Thymus (tissue), 11 donors: ENCODE measurements at regions not wholly inside any gene's neighbourhood (a gene's known extent, or its start where the extent isn't known, plus 50 kb on each side); places are given as distances from the start of the nearest gene placed in this dataset.

Experiments used
- DNase-seq, 9 donors: peaks; one replicate each; pipeline ENCODE4 v3.0.0-alpha.2; 2013; ENCODE audit warnings: low spot score in 9 of 9, low read depth in 6 of 9, missing footprints in 1 of 9
- H3K27ac ChIP-seq, 2 donors: one replicate each; pipeline ENCODE4 v1.5.1; 2013; ENCODE audit warnings: control low read depth in 1 of 2, low read depth in 1 of 2, low read length in 1 of 2, mild to moderate bottlenecking in 1 of 2, moderate library complexity in 1 of 2
- H3K27me3 ChIP-seq, 2 donors: one replicate each; pipeline ENCODE4 v1.5.1; 2013; ENCODE audit warnings: low read length in 1 of 2; ENCODE audit not compliant: control insufficient read depth in 2 of 2, insufficient read depth in 1 of 2
- H3K36me3 ChIP-seq, 2 donors: one replicate each; pipeline ENCODE4 v1.5.1; 2013; ENCODE audit warnings: low read length in 1 of 2, mild to moderate bottlenecking in 1 of 2, moderate library complexity in 1 of 2; ENCODE audit not compliant: control insufficient read depth in 2 of 2, insufficient read depth in 2 of 2
- H3K4me1 ChIP-seq, 2 donors: one replicate each; pipeline ENCODE4 v1.5.1; 2013; ENCODE audit warnings: low read length in 2 of 2; ENCODE audit not compliant: control insufficient read depth in 2 of 2, insufficient read depth in 2 of 2
- H3K4me3 ChIP-seq, 2 donors: one replicate each; pipeline ENCODE4 v1.5.1; 2013; ENCODE audit warnings: low read length in 2 of 2, control low read depth in 1 of 2, mild to moderate bottlenecking in 1 of 2
- H3K9me3 ChIP-seq, 2 donors: one replicate each; pipeline ENCODE4 v1.5.1; 2013; ENCODE audit warnings: low read length in 1 of 2, mild to moderate bottlenecking in 1 of 2; ENCODE audit not compliant: control insufficient read depth in 2 of 2, insufficient read depth in 1 of 2
- WGBS: extraction: QIAGEN DNeasy Blood & Tissue Kit; methylation state at CpG from one replicate; pipeline ENCODE4 v1.1.7; 2013; 5-methylcytosine and 5-hydroxymethylcytosine counted together
- donor health status: healthy.

GRCh38 chr7:116337800-116338199 lies 127.5 kb downstream of the TES start:
- no peak for DNase-seq
- no peak overlapping the region for H3K4me3 ChIP-seq
- H3K4me1 ChIP-seq = no peaks in the 10 kb centered on the region
- H3K9me3 ChIP-seq = no peaks in the 10 kb centered on the region
- H3K27ac ChIP-seq = no peak overlapping the region
- H3K36me3 ChIP-seq = no peaks in the 10 kb centered on the region
- no peaks in the 10 kb centered on the region for H3K27me3 ChIP-seq

GRCh38 chr7:116339564-116339963 lies 129.2 kb downstream of the TES start:
- H3K4me1 ChIP-seq = no peaks in the 10 kb centered on the region
- H3K27ac ChIP-seq = no peak overlapping the region
- H3K4me3 ChIP-seq = no peak overlapping the region
- 48% methylated on average over 3 of the region's 3 CpGs for WGBS
- no peaks in the 10 kb centered on the region for H3K36me3 ChIP-seq
- no peaks in the 10 kb centered on the region for H3K27me3 ChIP-seq
- no peak for DNase-seq
- no peaks in the 10 kb centered on the region for H3K9me3 ChIP-seq

GRCh38 chr7:116340201-116340847 lies 130.0 kb downstream of the TES start:
- no peak for DNase-seq
- Histone ChIP-seq H3K27me3 (no peaks in the 10 kb centered on the region), H3K36me3 (no peaks in the 10 kb centered on the region), H3K9me3 (no peaks in the 10 kb centered on the region), H3K4me3 (no peak overlapping the region), H3K4me1 (no peaks in the 10 kb centered on the region), H3K27ac (no peak overlapping the region)
- WGBS = 78% methylated on average over 4 of the region's 4 CpGs

GRCh38 chr7:116340943-116341907 lies 130.9 kb downstream of the TES start:
- no peak overlapping the region for H3K27ac ChIP-seq
- no peaks in the 10 kb centered on the region for H3K36me3 ChIP-seq
- no peak for DNase-seq
- H3K4me1 ChIP-seq = no peaks in the 10 kb centered on the region
- no peak overlapping the region for H3K4me3 ChIP-seq
- H3K9me3 ChIP-seq = no peaks in the 10 kb centered on the region
- no peaks in the 10 kb centered on the region for H3K27me3 ChIP-seq
- 88% methylated on average over 9 of the region's 9 CpGs for WGBS

- Histone ChIP-seq H3K27me3 (no peaks in the 10 kb centered on the region), H3K4me3 (no peak overlapping the region), H3K36me3 (no peaks in the 10 kb centered on the region), H3K4me1 (no peaks in the 10 kb centered on the region), H3K27ac (no peak overlapping the region), H3K9me3 (no peaks in the 10 kb centered on the region)
- DNase-seq = no peak
These were observed 131.8 kb downstream of the TES start for GRCh38 chr7:116342125-116342524.

GRCh38 chr7:116347151-116347832 lies 137.0 kb downstream of the TES start:
- Histone ChIP-seq H3K4me3 (no peak overlapping the region), H3K36me3 (no peaks in the 10 kb centered on the region), H3K27me3 (no peaks in the 10 kb centered on the region), H3K9me3 (no peaks in the 10 kb centered on the region), H3K27ac (no peak overlapping the region), H3K4me1 (no peaks in the 10 kb centered on the region)
- DNase-seq = no peak
- 90% methylated on average over 3 of the region's 3 CpGs for WGBS

- no peak overlapping the region for H3K4me3 ChIP-seq
- H3K36me3 ChIP-seq = no peaks in the 10 kb centered on the region
- no peak for DNase-seq
- 76% methylated on average over 3 of the region's 3 CpGs for WGBS
- H3K9me3 ChIP-seq = no peaks in the 10 kb centered on the region
- H3K4me1 ChIP-seq = no peaks in the 10 kb centered on the region
- H3K27me3 ChIP-seq = no peaks in the 10 kb centered on the region
- no peak overlapping the region for H3K27ac ChIP-seq
These were observed 138.0 kb downstream of the TES start for GRCh38 chr7:116348346-116348745.

- DNase-seq = no peak
- H3K36me3 ChIP-seq = no peaks in the 10 kb centered on the region
- no peak overlapping the region for H3K4me3 ChIP-seq
- H3K4me1 ChIP-seq = no peaks in the 10 kb centered on the region
- 98% methylated on average over 6 of the region's 6 CpGs for WGBS
- H3K27me3 ChIP-seq = no peaks in the 10 kb centered on the region
- no peaks in the 10 kb centered on the region for H3K9me3 ChIP-seq
- H3K27ac ChIP-seq = no peak overlapping the region
These were observed 141.6 kb downstream of the TES start for GRCh38 chr7:116351966-116352365.

- 97% methylated on average over 2 of the region's 2 CpGs for WGBS
- Histone ChIP-seq H3K4me1 (no peaks in the 10 kb centered on the region), H3K27ac (no peak overlapping the region)
These were observed 143.3 kb downstream of the TES start for GRCh38 chr7:116353647-116354046.

More at GRCh38 chr7:116353647-116354046, 143.3 kb downstream of the TES start:
- no peaks in the 10 kb centered on the region for H3K27me3 ChIP-seq
- H3K36me3 ChIP-seq = no peaks in the 10 kb centered on the region
- H3K4me3 ChIP-seq = no peak overlapping the region
- no peaks in the 10 kb centered on the region for H3K9me3 ChIP-seq
- DNase-seq = no peak
